ENCODE measurements at regions not wholly inside any gene's neighbourhood (a gene's known extent, or its start where the extent isn't known, plus 50 kb on each side); places are given as distances from the start of the nearest gene placed in this dataset.

GRCh38 chr15:36422631-36423030, 156.8 kb upstream of the CDIN1 start:
- TF ChIP-seq CTCF (conservative IDR thresholded peaks at IDR 0.05) (no peak), ZFX (IDR thresholded peaks at IDR 0.05) (no peak)

Measured in C4-2B (cell line).